Osteoblast (primary cell): ENCODE measurements at regions not wholly inside any gene's neighbourhood (a gene's known extent, or its start where the extent isn't known, plus 50 kb on each side); places are given as distances from the start of the nearest gene placed in this dataset.

Experiments used
- DNase-seq: peaks from one replicate; pipeline ENCODE4 v3.0.0; 2011; ENCODE audit warnings: low spot score, mixed read lengths; ENCODE audit not compliant: insufficient read length; ENCODE audit errors: missing footprints
- H2AFZ ChIP-seq: 2 replicates; pipeline ENCODE4 v1.6.0; 2011; ENCODE audit warnings: mild to moderate bottlenecking, low read length
- H3K27ac ChIP-seq: 2 replicates; pipeline ENCODE4 v1.5.1; 2011; ENCODE audit warnings: mild to moderate bottlenecking, low read depth, low read length, moderate library complexity
- H3K27me3 ChIP-seq: 2 replicates; pipeline ENCODE4 v1.6.0; 2012; ENCODE audit warnings: mild to moderate bottlenecking, control low read depth, inconsistent platforms, low read length, moderate library complexity; ENCODE audit not compliant: insufficient read depth
- H3K36me3 ChIP-seq: 2 replicates; pipeline ENCODE4 v1.5.1; 2011; ENCODE audit warnings: mild to moderate bottlenecking, low read length, control low read depth, moderate library complexity; ENCODE audit not compliant: insufficient read depth
- H3K4me1 ChIP-seq: 2 replicates; pipeline ENCODE4 v1.5.1; 2011; ENCODE audit warnings: mild to moderate bottlenecking, low read length, control low read depth, moderate library complexity; ENCODE audit not compliant: insufficient read depth
- H3K4me2 ChIP-seq: 2 replicates; pipeline ENCODE4 v1.6.0; 2011; ENCODE audit warnings: mild to moderate bottlenecking, low read length; ENCODE audit not compliant: insufficient read depth
- H3K4me3 ChIP-seq: fragments of 200-600 bp; sonication (generic); 3 replicates; pipeline ENCODE4 v1.5.1; 2012; ENCODE audit warnings: mild to moderate bottlenecking, low read length, inconsistent platforms; ENCODE audit not compliant: insufficient read depth
- H3K79me2 ChIP-seq: 2 replicates; pipeline ENCODE4 v1.6.0; 2012; ENCODE audit warnings: mild to moderate bottlenecking, low read length, control low read depth, inconsistent platforms; ENCODE audit not compliant: insufficient read depth
- H3K9me3 ChIP-seq: 2 replicates; pipeline ENCODE4 v1.5.1; 2011; ENCODE audit warnings: low read depth, low read length, control low read depth
- H4K20me1 ChIP-seq: 2 replicates; pipeline ENCODE4 v1.6.0; 2012; ENCODE audit warnings: mild to moderate bottlenecking, low read length, control low read depth; ENCODE audit not compliant: insufficient read depth
- CTCF ChIP-seq: IDR thresholded peaks from 2 replicates; pipeline ENCODE4 v1.5.1; 2011; ENCODE audit warnings: mild to moderate bottlenecking, low read depth, low read length, moderate library complexity; ENCODE audit errors: extremely low read depth

GRCh38 chr2:136250131-136250530 is 132.2 kb upstream of the CXCR4 start:
- no peak overlapping the region for H3K4me2 ChIP-seq
- no peak overlapping the region for H3K27ac ChIP-seq
- no peaks in the 10 kb centered on the region for H3K36me3 ChIP-seq
- H2AFZ ChIP-seq: no peak overlapping the region
- TF ChIP-seq CTCF: no peak
- no peaks in the 10 kb centered on the region for H4K20me1 ChIP-seq
- no peak overlapping the region for H3K4me3 ChIP-seq
- H3K27me3 ChIP-seq: no peaks in the 10 kb centered on the region
- H3K4me1 ChIP-seq: no peaks in the 10 kb centered on the region
- no peaks in the 10 kb centered on the region for H3K9me3 ChIP-seq
- no peak for DNase-seq
- H3K79me2 ChIP-seq: no peaks in the 10 kb centered on the region

- H3K4me2 ChIP-seq: no peak overlapping the region
- H3K36me3 ChIP-seq: no peaks in the 10 kb centered on the region
- no peaks in the 10 kb centered on the region for H4K20me1 ChIP-seq
- H3K27ac ChIP-seq: no peak overlapping the region
- H3K4me3 ChIP-seq: no peak overlapping the region
- no peaks in the 10 kb centered on the region for H3K79me2 ChIP-seq
- H3K27me3 ChIP-seq: no peaks in the 10 kb centered on the region
- no peak for TF ChIP-seq CTCF
- H3K4me1 ChIP-seq: no peaks in the 10 kb centered on the region
- no peak for DNase-seq
- H2AFZ ChIP-seq: no peak overlapping the region
- H3K9me3 ChIP-seq: no peaks in the 10 kb centered on the region
Observed at GRCh38 chr2:136248907-136249306, 131.0 kb upstream of the CXCR4 start.

- Histone ChIP-seq H4K20me1 (no peaks in the 10 kb centered on the region), H3K4me2 (no peak overlapping the region), H3K27me3 (no peaks in the 10 kb centered on the region)
Observed at GRCh38 chr2:136248242-136248641, 130.3 kb upstream of the CXCR4 start.

More at GRCh38 chr2:136248242-136248641, 130.3 kb upstream of the CXCR4 start:
- Histone ChIP-seq H3K9me3 (no peaks in the 10 kb centered on the region), H3K4me1 (no peaks in the 10 kb centered on the region), H3K36me3 (no peaks in the 10 kb centered on the region), H3K4me3 (no peak overlapping the region), H2AFZ (no peak overlapping the region), H3K79me2 (no peaks in the 10 kb centered on the region), H3K27ac (no peak overlapping the region)
- DNase-seq: no peak
- TF ChIP-seq CTCF: no peak
